HG03135 (cell line): ENCODE measurements at regions not wholly inside any gene's neighbourhood (a gene's known extent, or its start where the extent isn't known, plus 50 kb on each side); places are given as distances from the start of the nearest gene placed in this dataset.
"Not testable (repeated sequence)": the region's sequence is repeated elsewhere in the genome, so short reads cannot be mapped to it uniquely, and the experiment has no call there.

ENCODE experiments used
- ATAC-seq: cut with Tn5 transposase; IDR thresholded peaks from one replicate; pipeline ENCODE4 v1.9.1; 2021; ENCODE audit warnings: mild to moderate bottlenecking, moderate library complexity; ENCODE audit not compliant: unreplicated experiment

- no peak for ATAC-seq
Measured at GRCh38 chr7:24392774-24393173, 108.8 kb downstream of the NPY start.

GRCh38 chr7:24395512-24395911 is 111.5 kb downstream of the NPY start:
- no peak for ATAC-seq

GRCh38 chr7:24396387-24396786 is 112.4 kb downstream of the NPY start:
- ATAC-seq: not testable (repeated sequence)

GRCh38 chr7:24401628-24402593 is 117.9 kb downstream of the NPY start:
- ATAC-seq: no peak

- ATAC-seq: no peak
Measured at GRCh38 chr7:24402655-24403054, 118.7 kb downstream of the NPY start.

- no peak for ATAC-seq
Measured at GRCh38 chr7:24403557-24403956, 119.6 kb downstream of the NPY start.

- no peak for ATAC-seq
Measured at GRCh38 chr7:24404315-24404714, 120.3 kb downstream of the NPY start.

- no peak for ATAC-seq
Measured at GRCh38 chr7:24405002-24405401, 121.0 kb downstream of the NPY start.

- ATAC-seq: no peak
Measured at GRCh38 chr7:24406053-24406788, 122.2 kb downstream of the NPY start.

GRCh38 chr7:24406789-24407299 is 122.9 kb downstream of the NPY start:
- ATAC-seq: no peak

- ATAC-seq: no peak
Measured at GRCh38 chr7:24407965-24408364, 124.0 kb downstream of the NPY start.

- ATAC-seq: no peak
Measured at GRCh38 chr7:24408798-24409430, 124.9 kb downstream of the NPY start.

- ATAC-seq: no peak
Measured at GRCh38 chr7:24409431-24410024, 125.5 kb downstream of the NPY start.

- no peak for ATAC-seq
Measured at GRCh38 chr7:24411226-24411625, 127.2 kb downstream of the NPY start.

- no peak for ATAC-seq
Measured at GRCh38 chr7:24417526-24418120, 133.6 kb downstream of the NPY start.

- no peak for ATAC-seq
Measured at GRCh38 chr7:24419077-24419476, 135.1 kb downstream of the NPY start.

GRCh38 chr7:24419511-24419910 is 135.5 kb downstream of the NPY start:
- ATAC-seq: no peak

- ATAC-seq: no peak
Measured at GRCh38 chr7:24422441-24423010, 138.5 kb downstream of the NPY start.

- no peak for ATAC-seq
Measured at GRCh38 chr7:24425664-24426063, 141.7 kb downstream of the NPY start.

GRCh38 chr7:24427048-24427447 is 143.1 kb downstream of the NPY start:
- ATAC-seq: no peak
